Hypothalamus (tissue), 51 donors: ENCODE measurements at regions not wholly inside any gene's neighbourhood (a gene's known extent, or its start where the extent isn't known, plus 50 kb on each side); places are given as distances from the start of the nearest gene placed in this dataset.

Experiments
- DNase-seq, 51 donors: peaks; one replicate each; lab custom pipeline; 2025; lab: John Stamatoyannopoulos, UW

GRCh38 chr2:235165136-235165535, 213.3 kb downstream of the SH3BP4 start:
- DNase-seq: no peak

DNA sequence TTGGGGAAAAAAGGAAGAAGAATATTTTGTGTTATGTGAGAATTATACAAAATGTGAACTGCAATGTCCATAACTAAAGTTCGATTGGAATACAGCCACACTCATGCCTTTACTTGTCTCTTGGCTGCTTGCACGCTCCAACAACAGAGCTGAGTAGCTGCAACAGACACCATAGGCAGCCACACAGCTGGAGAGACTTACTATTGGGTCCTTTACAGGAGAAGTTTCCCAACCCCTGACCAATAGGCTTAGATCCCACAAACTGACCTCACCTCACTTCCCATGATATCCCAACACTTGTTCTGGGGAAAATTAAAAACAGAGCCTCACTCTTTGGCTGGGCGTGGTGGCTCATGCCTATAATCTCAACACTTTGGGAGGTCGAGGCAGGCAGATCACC, 213.8 kb downstream of the SH3BP4 start:
- no peak for DNase-seq

DNA sequence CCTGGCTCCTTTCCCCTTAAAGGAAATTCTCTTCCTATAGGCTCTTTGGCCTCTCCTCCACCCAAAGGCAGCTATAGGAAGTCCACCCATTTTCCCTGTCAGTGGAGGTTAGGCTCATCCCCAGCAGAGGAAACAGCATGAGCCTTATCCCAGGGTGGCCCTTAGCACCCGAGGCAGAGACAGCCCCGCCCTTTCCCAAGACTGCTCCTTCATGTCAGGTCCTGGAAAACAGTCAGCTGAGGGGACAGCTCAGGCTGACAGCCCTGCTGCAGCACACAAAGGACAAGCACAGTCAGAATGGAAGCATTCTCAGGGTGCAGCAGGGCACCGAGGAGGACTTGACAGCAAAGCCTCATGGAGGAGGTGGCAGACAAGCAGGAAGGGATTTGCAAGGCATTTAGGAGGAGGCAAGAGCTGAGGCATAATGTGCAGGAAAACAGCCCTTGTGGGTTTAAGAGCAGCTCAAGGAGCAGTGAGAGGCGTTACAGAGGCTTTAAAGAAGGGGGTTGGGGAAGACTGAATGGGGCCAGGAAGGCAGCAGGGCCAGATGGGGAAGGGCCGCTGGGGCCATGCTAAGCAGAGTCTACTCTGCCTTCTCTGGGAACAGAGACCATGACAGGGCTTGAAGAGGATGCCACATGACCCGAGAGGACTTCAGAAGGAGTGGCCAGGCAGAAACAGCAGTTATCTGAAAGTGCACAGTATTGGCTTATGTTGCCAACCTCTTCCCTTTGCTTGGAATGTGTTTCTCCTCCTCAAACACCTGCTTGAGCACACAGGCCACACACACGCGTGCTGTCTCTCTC, 216.6 kb downstream of the SH3BP4 start:
- DNase-seq: no peak

- no peak for DNase-seq
Observed at GRCh38 chr2:235170016-235170415, 218.2 kb downstream of the SH3BP4 start.

DNA sequence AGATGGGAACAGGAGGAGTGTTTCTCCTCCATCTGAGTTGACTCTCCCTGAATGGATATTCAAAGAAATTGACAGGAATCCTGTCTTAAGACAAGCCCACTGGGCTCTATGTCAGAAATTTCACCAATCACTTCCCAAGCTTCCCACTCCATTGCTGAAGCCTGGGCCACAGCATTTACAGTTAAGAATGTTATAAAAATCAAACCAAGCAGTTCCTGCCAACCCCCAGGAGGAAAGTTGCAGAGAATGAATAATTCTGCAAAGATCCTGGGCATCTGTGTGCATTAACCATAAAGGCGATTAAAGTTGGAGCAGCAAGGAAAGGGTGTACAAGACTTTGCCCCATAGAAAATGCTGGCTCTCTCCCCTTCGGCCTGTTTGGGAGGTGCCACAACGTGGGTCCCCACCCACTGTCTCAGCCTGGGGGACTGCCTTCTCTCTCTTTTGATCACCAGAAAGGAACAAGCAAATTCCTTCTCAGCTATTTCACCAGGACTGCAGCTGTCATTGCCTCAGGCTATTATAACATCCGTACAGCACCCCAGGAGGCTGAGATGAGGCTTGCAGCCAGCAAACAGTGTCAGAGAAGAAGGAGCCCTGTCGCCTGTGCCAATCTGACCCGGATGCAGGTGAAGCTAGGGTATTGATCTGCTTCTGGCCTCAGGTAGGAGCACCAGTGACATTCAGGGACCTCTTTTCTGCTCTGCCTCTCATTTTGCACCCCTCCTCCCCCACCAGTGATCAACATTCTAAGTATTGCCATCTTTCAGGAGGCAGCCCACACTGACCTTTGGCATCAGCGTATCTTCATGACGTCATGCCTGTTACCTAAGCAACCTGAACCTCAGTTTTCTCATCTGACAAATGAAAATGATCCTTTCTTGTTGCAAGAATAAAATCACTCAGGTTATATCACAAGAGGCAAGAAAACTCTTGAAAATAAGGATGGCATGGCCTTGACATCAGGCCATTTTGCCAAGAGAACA, 219.0 kb downstream of the SH3BP4 start:
- DNase-seq: peak in 7 of 51 donors; percentile 9 to 25 (median 14)

DNA sequence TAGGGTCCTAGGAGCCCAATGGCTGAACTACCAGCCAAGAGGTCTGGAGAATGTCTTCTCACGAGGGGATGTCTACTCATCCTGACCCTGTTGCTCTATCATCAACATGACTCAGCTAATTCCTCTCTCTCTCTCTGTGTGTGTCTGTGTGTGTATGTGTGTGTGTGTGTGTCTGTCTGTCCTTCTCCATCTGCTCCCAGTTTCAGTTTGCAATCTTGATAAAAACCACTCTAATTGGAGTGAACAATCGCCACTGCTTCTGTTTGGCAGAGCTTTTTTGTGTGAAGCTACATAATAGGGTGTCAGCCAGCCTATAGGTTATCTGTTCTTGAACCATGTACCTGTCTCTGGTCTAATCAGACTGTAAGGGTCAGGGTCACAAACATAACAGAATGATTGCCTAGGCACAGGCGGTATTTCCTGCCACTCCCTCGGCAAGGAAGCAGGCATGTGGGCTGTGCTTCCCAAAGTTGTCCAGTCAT, 219.8 kb downstream of the SH3BP4 start:
- no peak for DNase-seq

DNA sequence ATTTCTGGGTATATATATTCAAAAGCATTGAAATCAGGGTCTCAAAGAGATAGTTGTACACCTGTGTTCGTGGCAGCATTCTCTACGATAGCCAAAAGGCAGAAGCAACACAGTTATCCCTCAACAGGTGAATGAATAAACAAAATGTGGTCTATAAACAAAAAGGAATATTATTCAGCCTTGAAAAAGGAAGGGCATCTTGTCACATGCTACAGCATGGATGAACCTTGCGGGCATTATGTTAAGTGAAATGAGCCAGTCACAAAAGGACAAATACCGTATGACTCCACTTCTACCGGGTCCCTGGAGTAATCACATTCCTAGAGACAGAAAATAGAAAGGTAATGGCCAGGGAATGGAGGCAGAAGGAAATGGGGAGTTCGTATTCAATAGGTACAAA, 228.8 kb downstream of the SH3BP4 start:
- no peak for DNase-seq

GRCh38 chr2:235183786-235184185, 232.0 kb downstream of the SH3BP4 start:
- DNase-seq: no peak

- no peak for DNase-seq
Observed at GRCh38 chr2:235187806-235188205, 236.0 kb downstream of the SH3BP4 start.

GRCh38 chr2:235191486-235191885, 239.7 kb downstream of the SH3BP4 start:
- DNase-seq: no peak

GRCh38 chr2:235191978-235192377, 240.2 kb downstream of the SH3BP4 start:
- peak in 1 of 51 donors; percentile 15 for DNase-seq

GRCh38 chr2:235194351-235194750, 242.5 kb downstream of the SH3BP4 start:
- peak in 10 of 51 donors; percentile 12 to 75 (median 30) for DNase-seq

- peak in 1 of 51 donors; percentile 12 for DNase-seq
Observed at GRCh38 chr2:235194836-235195235, 243.0 kb downstream of the SH3BP4 start.

DNA sequence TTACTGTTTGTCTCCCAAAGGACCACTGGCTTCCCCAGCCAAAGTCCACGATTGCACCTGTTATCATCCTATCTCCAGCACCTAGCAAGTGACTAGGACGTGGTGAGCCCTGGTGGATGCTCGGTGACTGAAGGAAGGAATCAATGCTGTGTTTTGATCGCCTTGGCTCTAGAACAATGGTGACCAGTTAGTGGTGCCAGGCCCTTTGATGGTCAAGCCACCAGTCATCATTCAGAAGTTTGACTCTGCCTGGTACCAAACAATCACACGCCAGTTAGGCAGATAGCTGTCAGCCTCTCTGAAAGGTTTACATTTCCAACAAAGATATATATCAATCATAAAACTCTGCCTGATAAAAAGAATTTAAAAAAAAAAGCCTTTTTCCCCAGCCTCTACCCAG, 244.1 kb downstream of the SH3BP4 start:
- DNase-seq: peak in 18 of 51 donors; percentile 7 to 74 (median 26)

- no peak for DNase-seq
Observed at GRCh38 chr2:235199128-235199527, 247.3 kb downstream of the SH3BP4 start.

DNA sequence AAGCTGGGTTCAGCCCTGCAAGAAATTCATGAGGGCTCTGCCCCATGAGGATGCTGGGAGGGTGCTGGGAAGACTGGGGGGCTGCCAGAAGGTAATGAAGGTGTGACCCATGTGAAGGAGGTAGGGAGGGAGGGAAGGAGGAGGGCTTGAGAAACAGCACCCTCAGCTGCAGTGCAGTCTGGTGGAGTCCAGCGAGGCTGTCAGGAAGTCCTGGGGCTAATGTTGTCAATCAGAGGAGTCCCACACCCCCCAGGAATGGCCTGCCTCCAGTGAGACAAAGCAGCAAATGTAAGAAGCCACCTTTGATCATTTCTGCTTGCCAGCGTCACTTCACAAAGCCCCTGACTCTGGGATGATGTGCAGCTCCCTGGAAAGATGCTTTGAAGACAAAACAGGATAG, 248.4 kb downstream of the SH3BP4 start:
- DNase-seq: no peak

GRCh38 chr2:235201756-235202155, 249.9 kb downstream of the SH3BP4 start:
- no peak for DNase-seq

- no peak for DNase-seq
Observed at GRCh38 chr2:235204948-235205347, 253.1 kb downstream of the SH3BP4 start.

GRCh38 chr2:235206399-235206798, 254.6 kb downstream of the SH3BP4 start:
- no peak for DNase-seq

- DNase-seq: no peak
Observed at GRCh38 chr2:235206980-235207579, 255.3 kb downstream of the SH3BP4 start.

- DNase-seq: no peak
Observed at GRCh38 chr2:235211056-235211455, 259.2 kb downstream of the SH3BP4 start.
